Heart left ventricle (tissue), 13 donors: ENCODE measurements at regions not wholly inside any gene's neighbourhood (a gene's known extent, or its start where the extent isn't known, plus 50 kb on each side); places are given as distances from the start of the nearest gene placed in this dataset.

Experiments used
- POLR2A ChIP-seq, 2 donors: fragments of 450-650 bp; IDR thresholded peaks; one replicate each; pipeline ENCODE4 v1.6.1; 2017; ENCODE audit warnings: antibody characterized with exemption in 2 of 2, mild to moderate bottlenecking in 2 of 2, moderate library complexity in 2 of 2
- TF ChIP-seq, protein P1 (sequence below), 12 donors: fragments of 200-600 bp; sonication (generic) in 4 of 12; IDR thresholded peaks; one replicate each; pipeline versions ENCODE4 v1.5.0 to v1.8.0; 2018 to 2022; ENCODE audit warnings: antibody characterized with exemption in 12 of 12, mild to moderate bottlenecking in 5 of 12
- donor health status: ischemic (EF 13 %, LVEDD 7.1; RV severe dilation, severe dysfunction).
- donor health status: DM: no; HTN: yes; CAD: no.
- donor health status: DM: no; HTN: no; CAD: no.
- donor health status: ischemic (EF 25% LVEDD 6.9; RV normal size, moderate dysfunction).
- donor health status: ischemic (EF 25% LVEDD 5.7; RV mildly dilated, moderate dysfunction).
- donor health status: ischemic (EF 35%, LVEDD 5.7; RV mildly dilated, moderate dysfunction).
- donor health status: nonischemic (EF 11% LVEDD 7.7; RV severe dilation, severe dysfunction).
- donor health status: DM: yes; HTN: yes; CAD: no.
- donor health status: PGD.
- donor health status: ischemic (EF 29% LVEDD 5.4; RV normal size, mild dysfunction).
- donor health status: nonischemic (EF 23%, LVEDD 6.1; RV moderate dilation, normal function).

DNA sequence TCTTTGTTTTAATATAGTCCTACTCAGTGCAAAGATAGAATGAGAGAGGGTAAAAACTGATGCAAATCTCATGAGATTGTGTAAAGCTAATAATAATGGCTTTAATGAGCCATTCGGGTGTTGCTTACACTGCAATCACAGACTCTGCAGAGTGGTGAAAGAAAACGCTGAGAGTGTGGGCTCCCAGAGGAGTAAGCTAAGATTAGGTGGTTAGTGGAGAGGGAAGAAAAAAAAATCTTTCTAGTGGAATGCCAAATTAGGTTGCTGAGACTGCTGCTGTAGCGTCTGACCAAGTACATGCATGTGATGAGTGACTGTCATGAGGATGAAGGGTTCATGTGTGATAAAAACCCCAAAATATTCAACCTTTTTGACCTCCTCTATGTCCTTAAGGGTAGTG, 645.9 kb upstream of the ADGRL4 start:
- TF ChIP-seq, protein P1, sequence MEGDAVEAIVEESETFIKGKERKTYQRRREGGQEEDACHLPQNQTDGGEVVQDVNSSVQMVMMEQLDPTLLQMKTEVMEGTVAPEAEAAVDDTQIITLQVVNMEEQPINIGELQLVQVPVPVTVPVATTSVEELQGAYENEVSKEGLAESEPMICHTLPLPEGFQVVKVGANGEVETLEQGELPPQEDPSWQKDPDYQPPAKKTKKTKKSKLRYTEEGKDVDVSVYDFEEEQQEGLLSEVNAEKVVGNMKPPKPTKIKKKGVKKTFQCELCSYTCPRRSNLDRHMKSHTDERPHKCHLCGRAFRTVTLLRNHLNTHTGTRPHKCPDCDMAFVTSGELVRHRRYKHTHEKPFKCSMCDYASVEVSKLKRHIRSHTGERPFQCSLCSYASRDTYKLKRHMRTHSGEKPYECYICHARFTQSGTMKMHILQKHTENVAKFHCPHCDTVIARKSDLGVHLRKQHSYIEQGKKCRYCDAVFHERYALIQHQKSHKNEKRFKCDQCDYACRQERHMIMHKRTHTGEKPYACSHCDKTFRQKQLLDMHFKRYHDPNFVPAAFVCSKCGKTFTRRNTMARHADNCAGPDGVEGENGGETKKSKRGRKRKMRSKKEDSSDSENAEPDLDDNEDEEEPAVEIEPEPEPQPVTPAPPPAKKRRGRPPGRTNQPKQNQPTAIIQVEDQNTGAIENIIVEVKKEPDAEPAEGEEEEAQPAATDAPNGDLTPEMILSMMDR (IDR thresholded peaks at IDR 0.05) = no peak
- no peak for TF ChIP-seq POLR2A (IDR thresholded peaks at IDR 0.05)
